ENCODE measurements at regions not wholly inside any gene's neighbourhood (a gene's known extent, or its start where the extent isn't known, plus 50 kb on each side); places are given as distances from the start of the nearest gene placed in this dataset.
"Not testable (repeated sequence)": the region's sequence is repeated elsewhere in the genome, so short reads cannot be mapped to it uniquely, and the experiment has no call there.

DNA sequence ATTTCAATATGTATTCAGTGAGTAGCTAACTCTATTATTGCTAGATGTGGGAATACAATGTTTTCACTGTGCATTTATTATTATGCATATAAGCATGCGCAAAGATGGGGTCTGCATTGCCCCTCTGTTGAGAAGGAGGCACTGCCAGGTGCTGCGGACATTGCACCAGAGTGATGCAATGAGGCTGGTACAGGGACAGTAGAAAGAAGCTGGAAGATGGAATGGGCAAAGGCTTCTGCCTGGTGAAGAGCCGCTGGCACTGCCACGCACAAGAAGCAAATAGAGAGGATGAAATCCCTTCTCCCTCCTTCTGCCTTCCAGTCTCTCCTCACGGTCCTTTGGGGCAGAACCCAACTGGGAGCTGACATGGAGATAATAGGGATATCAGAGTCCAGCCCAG, 154.5 kb upstream of the TNFAIP3 start:
- Histone ChIP-seq H3K27me3 (ENCODE audit: insufficient read depth, low read length) (no peaks in the 10 kb centered on the region), H3K4me3 (ENCODE audit: low read depth, low read length, poor library complexity, severe bottlenecking) (no peak overlapping the region), H3F3A (ENCODE audit: insufficient read depth, low read length) (no peaks in the 10 kb centered on the region), H3K36me3 (ENCODE audit: insufficient read depth, low read length) (no peaks in the 10 kb centered on the region), H2AFZ (ENCODE audit: low read length) (no peak overlapping the region), H3K9me2 (ENCODE audit: low read depth, low read length) (no peaks in the 10 kb centered on the region), H3K4me2 (ENCODE audit: low read length) (no peak overlapping the region), H3K9me3 (ENCODE audit: low read length) (no peaks in the 10 kb centered on the region), H3K4me1 (ENCODE audit: insufficient read depth, low read length, severe bottlenecking) (no peaks in the 10 kb centered on the region), H3K9ac (ENCODE audit: low read length) (no peak overlapping the region), H3K79me2 (ENCODE audit: insufficient read depth, low read length) (no peaks in the 10 kb centered on the region), H4K20me1 (ENCODE audit: insufficient read depth, low read length) (no peaks in the 10 kb centered on the region), H3K27ac (ENCODE audit: low read depth, low read length, poor library complexity, severe bottlenecking) (no peak overlapping the region)
- TF ChIP-seq, protein P1, sequence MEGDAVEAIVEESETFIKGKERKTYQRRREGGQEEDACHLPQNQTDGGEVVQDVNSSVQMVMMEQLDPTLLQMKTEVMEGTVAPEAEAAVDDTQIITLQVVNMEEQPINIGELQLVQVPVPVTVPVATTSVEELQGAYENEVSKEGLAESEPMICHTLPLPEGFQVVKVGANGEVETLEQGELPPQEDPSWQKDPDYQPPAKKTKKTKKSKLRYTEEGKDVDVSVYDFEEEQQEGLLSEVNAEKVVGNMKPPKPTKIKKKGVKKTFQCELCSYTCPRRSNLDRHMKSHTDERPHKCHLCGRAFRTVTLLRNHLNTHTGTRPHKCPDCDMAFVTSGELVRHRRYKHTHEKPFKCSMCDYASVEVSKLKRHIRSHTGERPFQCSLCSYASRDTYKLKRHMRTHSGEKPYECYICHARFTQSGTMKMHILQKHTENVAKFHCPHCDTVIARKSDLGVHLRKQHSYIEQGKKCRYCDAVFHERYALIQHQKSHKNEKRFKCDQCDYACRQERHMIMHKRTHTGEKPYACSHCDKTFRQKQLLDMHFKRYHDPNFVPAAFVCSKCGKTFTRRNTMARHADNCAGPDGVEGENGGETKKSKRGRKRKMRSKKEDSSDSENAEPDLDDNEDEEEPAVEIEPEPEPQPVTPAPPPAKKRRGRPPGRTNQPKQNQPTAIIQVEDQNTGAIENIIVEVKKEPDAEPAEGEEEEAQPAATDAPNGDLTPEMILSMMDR (IDR thresholded peaks at IDR 0.05; ENCODE audit: low read length): no peak
- TF ChIP-seq EZH2 (IDR thresholded peaks at IDR 0.05; ENCODE audit: borderline replicate concordance, low read length): no peak

DNA sequence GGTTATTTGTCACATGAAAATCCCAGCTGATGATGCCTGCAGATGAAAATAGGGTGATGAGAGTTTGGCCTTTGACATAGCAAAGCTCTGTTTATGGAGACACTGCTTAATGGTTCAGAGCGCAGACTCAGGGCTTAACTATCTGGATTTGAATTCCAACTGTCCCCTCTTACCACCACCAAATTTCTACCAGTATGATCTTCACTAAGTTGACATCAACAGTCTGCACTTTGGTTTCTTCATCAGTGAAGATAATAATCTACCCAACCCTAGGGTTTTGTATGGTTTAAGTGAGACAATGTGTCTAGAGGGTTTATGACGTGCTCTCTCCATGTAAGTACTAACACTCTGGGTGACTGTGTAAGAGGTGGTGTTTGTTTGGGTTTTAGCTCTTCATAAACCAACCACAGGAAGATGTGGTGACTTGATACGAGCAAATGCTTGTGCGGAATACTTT, 151.4 kb upstream of the TNFAIP3 start:
- no peaks in the 10 kb centered on the region for H3K9me2 ChIP-seq (ENCODE audit: low read depth, low read length)
- no peak overlapping the region for H3K27ac ChIP-seq (ENCODE audit: low read depth, low read length, poor library complexity, severe bottlenecking)
- no peak overlapping the region for H3K9ac ChIP-seq (ENCODE audit: low read length)
- H3K4me3 ChIP-seq (ENCODE audit: low read depth, low read length, poor library complexity, severe bottlenecking): no peak overlapping the region
- H3K4me2 ChIP-seq (ENCODE audit: low read length): no peak overlapping the region
- TF ChIP-seq, protein P1 (IDR thresholded peaks at IDR 0.05; ENCODE audit: low read length): no peak
- no peak for TF ChIP-seq EZH2 (IDR thresholded peaks at IDR 0.05; ENCODE audit: borderline replicate concordance, low read length)
- no peaks in the 10 kb centered on the region for H3F3A ChIP-seq (ENCODE audit: insufficient read depth, low read length)
- H3K79me2 ChIP-seq (ENCODE audit: insufficient read depth, low read length): no peaks in the 10 kb centered on the region
- no peaks in the 10 kb centered on the region for H3K27me3 ChIP-seq (ENCODE audit: insufficient read depth, low read length)
- H3K36me3 ChIP-seq (ENCODE audit: insufficient read depth, low read length): no peaks in the 10 kb centered on the region
- no peaks in the 10 kb centered on the region for H3K4me1 ChIP-seq (ENCODE audit: insufficient read depth, low read length, severe bottlenecking)
- no peak overlapping the region for H2AFZ ChIP-seq (ENCODE audit: low read length)
- H4K20me1 ChIP-seq (ENCODE audit: insufficient read depth, low read length): no peaks in the 10 kb centered on the region
- no peaks in the 10 kb centered on the region for H3K9me3 ChIP-seq (ENCODE audit: low read length)

DNA sequence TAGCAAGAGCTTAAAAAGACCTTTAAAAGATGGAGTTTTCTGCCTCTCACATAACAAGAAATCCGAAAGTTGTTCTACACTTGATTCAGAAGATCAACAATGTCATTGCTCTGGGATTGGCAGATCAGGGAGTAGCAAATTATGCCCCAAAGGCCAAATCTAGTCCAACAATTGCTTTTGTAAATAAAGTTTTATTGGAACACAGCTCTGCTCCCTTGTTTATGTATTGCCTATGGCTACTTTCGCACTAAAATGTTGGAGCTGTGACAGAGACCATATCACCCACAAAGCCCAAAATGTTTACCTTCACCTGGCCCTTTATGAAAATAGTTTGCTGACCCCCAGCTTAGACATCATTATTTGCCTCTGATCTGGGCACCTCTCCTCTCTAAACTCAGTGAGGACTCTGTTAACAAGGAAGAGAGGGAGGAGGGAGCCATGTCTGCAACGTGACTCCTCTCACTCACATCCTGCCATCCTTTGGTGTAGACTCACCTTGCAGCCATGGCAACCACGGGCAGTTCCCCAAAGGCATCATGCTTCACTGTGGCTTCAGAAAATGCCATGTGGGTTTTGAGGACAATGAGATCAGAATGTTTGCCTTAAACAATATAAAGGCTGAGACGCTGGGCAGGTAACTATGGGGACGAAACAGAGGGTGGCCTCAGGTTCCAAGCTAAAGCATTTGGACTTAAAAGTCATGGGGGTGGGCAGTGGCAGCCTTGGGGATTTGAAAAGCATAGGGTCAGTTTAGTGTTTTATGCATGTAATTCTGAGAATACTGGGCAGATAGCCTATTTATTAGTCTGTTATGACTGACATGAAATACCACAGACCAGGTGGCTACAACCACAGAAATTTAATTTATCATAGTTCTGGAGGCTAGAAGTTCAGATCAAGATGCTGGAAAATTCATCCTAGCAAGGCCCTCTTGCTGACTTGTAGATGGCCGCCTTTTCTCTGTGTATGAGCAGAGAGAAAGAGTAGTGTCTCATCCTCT, 149.7 kb upstream of the TNFAIP3 start:
- no peaks in the 10 kb centered on the region for H3K36me3 ChIP-seq (ENCODE audit: insufficient read depth, low read length)
- H3K27me3 ChIP-seq (ENCODE audit: insufficient read depth, low read length): no peaks in the 10 kb centered on the region
- TF ChIP-seq, protein P1 (IDR thresholded peaks at IDR 0.05; ENCODE audit: low read length): no peak
- TF ChIP-seq EZH2 (IDR thresholded peaks at IDR 0.05; ENCODE audit: borderline replicate concordance, low read length): no peak
- no peaks in the 10 kb centered on the region for H3K79me2 ChIP-seq (ENCODE audit: insufficient read depth, low read length)
- H3K9me3 ChIP-seq (ENCODE audit: low read length): no peaks in the 10 kb centered on the region
- no peak overlapping the region for H3K4me3 ChIP-seq (ENCODE audit: low read depth, low read length, poor library complexity, severe bottlenecking)
- H3K9me2 ChIP-seq (ENCODE audit: low read depth, low read length): no peaks in the 10 kb centered on the region
- H2AFZ ChIP-seq (ENCODE audit: low read length): no peak overlapping the region
- H3K9ac ChIP-seq (ENCODE audit: low read length): no peak overlapping the region
- no peaks in the 10 kb centered on the region for H3F3A ChIP-seq (ENCODE audit: insufficient read depth, low read length)
- H4K20me1 ChIP-seq (ENCODE audit: insufficient read depth, low read length): no peaks in the 10 kb centered on the region
- no peak overlapping the region for H3K4me2 ChIP-seq (ENCODE audit: low read length)
- H3K4me1 ChIP-seq (ENCODE audit: insufficient read depth, low read length, severe bottlenecking): no peaks in the 10 kb centered on the region
- no peak overlapping the region for H3K27ac ChIP-seq (ENCODE audit: low read depth, low read length, poor library complexity, severe bottlenecking)

DNA sequence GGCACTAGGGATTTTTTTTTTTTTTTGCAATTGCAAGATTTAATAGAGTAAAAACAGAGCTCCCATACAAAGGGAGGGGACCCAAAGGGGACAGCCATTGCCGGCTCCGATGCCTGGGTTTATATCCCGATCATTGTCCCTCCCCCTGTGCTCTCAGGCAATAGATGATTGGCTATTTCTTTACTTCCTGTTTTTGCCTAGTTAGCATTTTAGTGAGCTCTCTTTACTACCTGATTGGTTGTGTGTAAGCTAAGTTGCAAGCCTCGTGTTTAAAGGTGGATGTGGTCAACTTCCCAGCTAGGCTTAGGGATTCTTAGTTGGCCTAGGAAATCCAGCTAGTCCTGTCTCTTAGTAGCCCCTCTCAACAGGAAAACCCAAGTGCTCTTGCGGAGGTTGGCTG, 148.2 kb upstream of the TNFAIP3 start:
- H3K9ac ChIP-seq (ENCODE audit: low read length); H3K79me2 ChIP-seq (ENCODE audit: insufficient read depth, low read length); H3K27ac ChIP-seq (ENCODE audit: low read depth, low read length, poor library complexity, severe bottlenecking); H3K9me3 ChIP-seq (ENCODE audit: low read length); H3F3A ChIP-seq (ENCODE audit: insufficient read depth, low read length); H3K4me2 ChIP-seq (ENCODE audit: low read length); H3K9me2 ChIP-seq (ENCODE audit: low read depth, low read length); H2AFZ ChIP-seq (ENCODE audit: low read length); H3K36me3 ChIP-seq (ENCODE audit: insufficient read depth, low read length); H3K27me3 ChIP-seq (ENCODE audit: insufficient read depth, low read length); H3K4me3 ChIP-seq (ENCODE audit: low read depth, low read length, poor library complexity, severe bottlenecking); H3K4me1 ChIP-seq (ENCODE audit: insufficient read depth, low read length, severe bottlenecking); H4K20me1 ChIP-seq (ENCODE audit: insufficient read depth, low read length): not testable (repeated sequence)

Measured in OCI-LY1 (cell line).